Right cardiac atrium (tissue), 5 donors: ENCODE measurements at regions not wholly inside any gene's neighbourhood (a gene's known extent, or its start where the extent isn't known, plus 50 kb on each side); places are given as distances from the start of the nearest gene placed in this dataset.
"Not testable (repeated sequence)": the region's sequence is repeated elsewhere in the genome, so short reads cannot be mapped to it uniquely, and the experiment has no call there.

Experiments
- ATAC-seq, 2 donors: fragments of 200-7000 bp; cut with Tn5 transposase; one replicate each; pipeline versions ENCODE4 v1.8.0 to v1.9.1; 2020; ENCODE audit warnings: moderate library complexity in 2 of 2, mild to moderate bottlenecking in 1 of 2
- DNase-seq, 3 donors: peaks; one replicate each; pipeline ENCODE4 v3.0.0-alpha.2; 2020
- H3K27ac ChIP-seq: one replicate; pipeline ENCODE4 v1.5.1; 2013; ENCODE audit warnings: mild to moderate bottlenecking, low read length, control low read depth, moderate library complexity
- H3K27me3 ChIP-seq: one replicate; pipeline ENCODE4 v1.6.1; 2013; ENCODE audit not compliant: control insufficient read depth, insufficient read depth
- H3K4me1 ChIP-seq: one replicate; pipeline ENCODE4 v1.6.1; 2013; ENCODE audit warnings: low read length; ENCODE audit not compliant: control insufficient read depth, insufficient read depth
- H3K4me3 ChIP-seq: one replicate; pipeline ENCODE4 v1.5.1; 2013; ENCODE audit warnings: low read length, control low read depth
- H3K9me3 ChIP-seq: one replicate; pipeline ENCODE4 v1.6.1; 2013; ENCODE audit warnings: low read length; ENCODE audit not compliant: control insufficient read depth
- WGBS: extraction: QIAGEN DNeasy Blood & Tissue Kit; methylation state at CpG from one replicate; pipeline ENCODE4 v1.1.7; 2013; 5-methylcytosine and 5-hydroxymethylcytosine counted together
- intact Hi-C, 4 donors: fragments of 100-400 bp; cut with DNase I; formaldehyde crosslinking; loops; one replicate each; pipeline versions ENCODE4 v1.11.0 to v1.14.0; 2022 to 2023
- donor health status: healthy with polysubstance abuse.
- donor health status: DM: no; HTN: yes; CAD: no.
- donor health status: DM: no; HTN: no; CAD: no.
- donor health status: DM: no; HTN: yes; CAD: no; lungs with severe emphysema.
- donor health status: DM: yes; HTN: yes; CAD: no.

GRCh38 chr3:153247331-153248330 is 85.6 kb downstream of the RAP2B start:
- H3K4me3 ChIP-seq = no peak overlapping the region
- H3K27ac ChIP-seq = no peak overlapping the region
- ATAC-seq (no peak), DNase-seq (no peak)
- intact Hi-C loops = no loop called here
- H3K27me3 ChIP-seq = no peaks in the 10 kb centered on the region
- H3K4me1 ChIP-seq = no peaks in the 10 kb centered on the region
- no peaks in the 10 kb centered on the region for H3K9me3 ChIP-seq
- WGBS = 60% methylated on average over 7 of the region's 7 CpGs

GRCh38 chr3:153248835-153249234 is 86.8 kb downstream of the RAP2B start:
- H3K4me3 ChIP-seq, intact Hi-C loops, H3K27ac ChIP-seq, DNase-seq, H3K4me1 ChIP-seq, H3K9me3 ChIP-seq, H3K27me3 ChIP-seq, ATAC-seq: not testable (repeated sequence)
- 95% methylated on average over 6 of the region's 6 CpGs for WGBS

DNA sequence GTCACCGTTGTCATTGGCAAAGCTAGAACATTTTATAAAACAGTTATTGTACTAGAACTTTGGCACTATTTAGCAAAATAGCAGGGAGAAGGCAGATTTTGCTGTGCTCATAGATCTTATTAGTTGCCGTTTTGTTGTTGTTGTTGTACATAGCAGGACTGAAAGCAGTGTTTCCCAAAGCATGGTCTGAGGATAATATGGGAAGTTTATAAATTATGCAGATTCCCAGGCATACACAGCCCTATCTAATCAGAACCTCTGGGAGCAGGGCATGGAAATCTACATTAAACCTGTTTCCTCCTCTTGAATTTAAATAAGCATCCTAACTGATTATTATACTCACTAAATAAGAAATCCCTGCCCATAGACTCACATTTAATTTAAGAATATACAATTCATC is 87.9 kb downstream of the RAP2B start:
- ATAC-seq (no peak), DNase-seq (no peak)
- Histone ChIP-seq H3K27me3 (no peaks in the 10 kb centered on the region), H3K4me3 (no peak overlapping the region), H3K4me1 (no peaks in the 10 kb centered on the region), H3K9me3 (no peaks in the 10 kb centered on the region), H3K27ac (no peak overlapping the region)
- intact Hi-C loops = no loop called here
- WGBS = 62% methylated on average over 2 of the region's 2 CpGs

DNA sequence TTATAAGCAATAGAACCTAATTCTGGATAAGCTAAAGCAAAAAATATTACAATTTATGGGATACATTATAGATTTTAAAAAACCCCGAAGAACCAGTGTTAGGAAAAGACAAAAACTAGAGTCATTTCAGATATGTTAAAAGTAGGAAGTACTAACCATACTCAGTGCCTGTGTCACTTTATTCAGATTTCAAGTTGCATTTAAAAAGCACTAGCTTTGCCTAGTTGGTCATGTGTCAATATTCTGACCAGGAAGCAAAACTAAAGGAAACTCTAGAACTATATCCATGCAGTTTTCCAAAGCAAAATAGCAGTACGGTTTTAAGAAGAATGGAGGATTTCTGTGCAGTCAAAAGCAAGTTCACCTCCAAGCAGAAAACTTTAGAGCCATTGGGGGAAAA is 88.4 kb downstream of the RAP2B start:
- DNase-seq (no peak), ATAC-seq (no peak)
- no peaks in the 10 kb centered on the region for H3K4me1 ChIP-seq
- H3K4me3 ChIP-seq = no peak overlapping the region
- H3K9me3 ChIP-seq = no peaks in the 10 kb centered on the region
- 69% methylated on average over 2 of the region's 2 CpGs for WGBS
- no peaks in the 10 kb centered on the region for H3K27me3 ChIP-seq
- no peak overlapping the region for H3K27ac ChIP-seq
- intact Hi-C loops = no loop called here

GRCh38 chr3:153252963-153253362 is 90.9 kb downstream of the RAP2B start:
- Histone ChIP-seq H3K27me3 (no peaks in the 10 kb centered on the region), H3K4me1 (no peaks in the 10 kb centered on the region), H3K27ac (no peak overlapping the region), H3K9me3 (no peaks in the 10 kb centered on the region), H3K4me3 (no peak overlapping the region)
- no peak for ATAC-seq
- no peak for DNase-seq
- 94% methylated on average over 3 of the region's 3 CpGs for WGBS
- intact Hi-C loops = no loop called here

GRCh38 chr3:153254361-153254760 is 92.3 kb downstream of the RAP2B start:
- H3K4me1 ChIP-seq = no peaks in the 10 kb centered on the region
- intact Hi-C loops = no loop called here
- no peak overlapping the region for H3K27ac ChIP-seq
- no peak overlapping the region for H3K4me3 ChIP-seq
- no peaks in the 10 kb centered on the region for H3K9me3 ChIP-seq
- no peaks in the 10 kb centered on the region for H3K27me3 ChIP-seq
- ATAC-seq = no peak
- no peak for DNase-seq
- 89% methylated on average over 5 of the region's 5 CpGs for WGBS

DNA sequence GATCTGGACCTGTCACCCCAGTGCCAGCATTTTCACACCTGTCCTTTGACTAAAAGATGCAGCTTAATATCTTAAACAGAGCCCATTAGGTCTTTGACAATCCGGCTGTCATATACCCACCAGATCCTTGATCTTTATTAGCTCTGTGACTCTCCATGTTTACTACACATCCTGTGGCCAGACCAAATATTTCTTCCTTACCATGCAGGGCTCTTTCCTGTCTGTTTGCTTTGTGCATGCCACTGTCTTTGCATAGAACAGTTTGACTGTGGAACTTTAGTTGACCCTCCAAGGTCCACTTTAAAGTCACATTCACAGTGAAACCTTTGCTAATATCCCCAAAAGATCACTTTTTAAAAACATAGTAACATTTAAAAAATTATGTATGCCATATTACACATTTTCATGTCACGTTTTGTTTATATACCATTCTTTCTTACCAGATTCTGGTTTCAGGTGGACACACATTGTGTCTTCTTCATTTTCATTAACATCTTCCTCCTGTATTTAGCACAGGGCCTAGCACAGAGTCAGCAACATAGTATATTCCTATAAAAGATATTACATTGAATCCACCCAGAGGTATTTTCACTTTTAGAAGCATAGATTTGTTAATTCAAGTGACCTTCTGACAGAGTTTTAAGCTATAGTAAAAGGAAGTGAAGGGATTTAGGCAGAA is 95.8 kb downstream of the RAP2B start:
- no peak for DNase-seq
- H3K27me3 ChIP-seq = no peaks in the 10 kb centered on the region
- intact Hi-C loops = no loop called here
- ATAC-seq = no peak
- H3K9me3 ChIP-seq = no peaks in the 10 kb centered on the region
- no peak overlapping the region for H3K27ac ChIP-seq
- 91% methylated on average over 2 of the region's 2 CpGs for WGBS
- H3K4me1 ChIP-seq = no peaks in the 10 kb centered on the region
- no peak overlapping the region for H3K4me3 ChIP-seq

GRCh38 chr3:153259956-153260355 is 97.9 kb downstream of the RAP2B start:
- H3K27ac ChIP-seq = no peak overlapping the region
- DNase-seq (no peak), ATAC-seq (no peak)
- 61% methylated on average over 3 of the region's 3 CpGs for WGBS
- H3K9me3 ChIP-seq = no peaks in the 10 kb centered on the region
- intact Hi-C loops = no loop called here
- no peaks in the 10 kb centered on the region for H3K27me3 ChIP-seq
- no peak overlapping the region for H3K4me3 ChIP-seq
- no peaks in the 10 kb centered on the region for H3K4me1 ChIP-seq

DNA sequence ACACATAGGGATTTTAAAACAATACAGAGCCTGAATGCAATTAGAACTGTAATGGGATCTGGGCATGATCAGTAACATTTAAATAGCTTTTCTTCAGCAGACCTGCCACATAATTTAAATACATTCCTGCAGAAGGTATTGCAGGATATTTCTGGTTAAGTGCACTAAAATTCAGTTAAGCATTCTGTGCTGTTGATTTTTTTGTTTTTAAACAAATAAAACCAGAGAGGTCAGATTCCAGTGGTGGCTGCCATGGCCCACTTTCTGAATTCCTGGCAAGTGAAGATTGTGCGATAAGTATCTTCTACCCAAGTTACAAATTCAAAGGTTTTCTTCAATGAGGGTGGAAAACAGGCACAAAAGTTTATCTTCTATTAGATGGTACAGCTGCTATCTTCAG is 98.7 kb downstream of the RAP2B start:
- H3K4me3 ChIP-seq = no peak overlapping the region
- WGBS = 93% methylated on average over 1 of the region's 1 CpG
- ATAC-seq (no peak), DNase-seq (no peak)
- H3K27me3 ChIP-seq = no peaks in the 10 kb centered on the region
- intact Hi-C loops = no loop called here
- no peaks in the 10 kb centered on the region for H3K9me3 ChIP-seq
- H3K27ac ChIP-seq = no peak overlapping the region
- no peaks in the 10 kb centered on the region for H3K4me1 ChIP-seq

DNA sequence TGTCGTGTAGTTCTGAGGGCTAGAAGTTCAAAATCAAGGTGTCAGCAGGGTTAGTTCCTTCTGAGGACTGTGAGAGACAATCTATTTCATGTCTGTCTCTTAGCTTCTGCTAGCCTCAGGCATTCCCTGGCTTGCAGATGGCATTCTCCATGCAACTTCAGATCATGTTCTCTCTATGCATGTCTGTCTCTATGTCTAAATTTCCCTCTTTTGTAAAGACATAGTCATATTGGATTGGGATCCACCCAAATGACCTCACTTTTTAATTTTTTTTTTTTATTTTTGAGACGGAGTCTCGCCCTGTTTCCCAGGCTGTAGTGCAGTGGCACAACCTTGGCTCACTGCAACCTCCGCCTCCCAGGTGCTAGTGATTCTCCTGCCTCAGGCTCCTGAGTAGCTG is 104.6 kb downstream of the RAP2B start:
- Histone ChIP-seq H3K9me3 (no peaks in the 10 kb centered on the region), H3K4me1 (no peaks in the 10 kb centered on the region), H3K4me3 (no peak overlapping the region), H3K27ac (no peak overlapping the region), H3K27me3 (no peaks in the 10 kb centered on the region)
- ATAC-seq = no peak
- DNase-seq = no peak
- intact Hi-C loops = no loop called here
- WGBS = 95% methylated on average over 4 of the region's 4 CpGs

GRCh38 chr3:153268564-153269279 is 106.7 kb downstream of the RAP2B start:
- H3K27ac ChIP-seq = no peak overlapping the region
- ATAC-seq (no peak), DNase-seq (peak in 1 of 3 donors; percentile 61)
- WGBS = 98% methylated on average over 51 of the region's 51 CpGs
- no peaks in the 10 kb centered on the region for H3K27me3 ChIP-seq
- H3K4me1 ChIP-seq = no peaks in the 10 kb centered on the region
- H3K4me3 ChIP-seq = no peak overlapping the region
- intact Hi-C loops = no loop called here
- no peaks in the 10 kb centered on the region for H3K9me3 ChIP-seq
